Endothelial cell of umbilical vein (primary cell): ENCODE measurements at regions not wholly inside any gene's neighbourhood (a gene's known extent, or its start where the extent isn't known, plus 50 kb on each side); places are given as distances from the start of the nearest gene placed in this dataset.

Experiments used
- BruUV-seq: library from RNA; stranded (reverse); fragments of 400-500 nt; replicated peaks from 2 replicates; lab custom pipeline; 2021; lab: Mats Ljungman, UMichigan
- CTCF ChIA-PET: fragments of 300-600, 350-600 bp; sonication (Branson Sonifier 250); formaldehyde crosslinking; loops from one replicate; lab custom pipeline; 2021; ENCODE audit warnings: antibody characterized with exemption, inconsistent platforms; lab: Charles Lee
- POLR2A ChIA-PET: fragments of 300-600, 350-600 bp; sonication (Branson Sonifier 250); formaldehyde crosslinking; loops from one replicate; lab custom pipeline; 2021; ENCODE audit warnings: antibody characterized with exemption, inconsistent platforms; lab: Charles Lee
- DNase-seq: peaks from one replicate; pipeline ENCODE4 v3.0.0-alpha.2; 2011; ENCODE audit warnings: low read depth, low spot score
- FAIRE-seq: peaks from 2 replicates; lab custom pipeline; 2011; peaks lifted over from hg19 to GRCh38; lab: Jason Lieb, UNC
- H2AFZ ChIP-seq: 2 replicates; pipeline ENCODE4 v1.6.0; 2012; ENCODE audit warnings: low read depth, low read length, control low read depth, inconsistent platforms
- H3K27ac ChIP-seq: 2 replicates; pipeline ENCODE4 v1.5.1; 2011; ENCODE audit warnings: low read depth, mild to moderate bottlenecking, control low read depth, low read length, moderate library complexity; ENCODE audit not compliant: insufficient read depth
- H3K27me3 ChIP-seq, 2 experiments: 2 replicates each; pipeline versions ENCODE4 v1.6.0 to v1.6.1; 2011; ENCODE audit warnings: low read length in 2 of 2, mixed read lengths in 1 of 2; ENCODE audit not compliant: control insufficient read depth in 2 of 2, insufficient read depth in 2 of 2
- H3K36me3 ChIP-seq, 2 experiments: 2 replicates in 1 of 2; 3 replicates in 1 of 2; pipeline ENCODE4 v1.5.1; 2011; ENCODE audit warnings: low read length in 2 of 2, mild to moderate bottlenecking in 1 of 2, moderate library complexity in 1 of 2; ENCODE audit not compliant: control insufficient read depth in 2 of 2, insufficient read depth in 2 of 2; ENCODE audit errors: extremely low read depth in 1 of 2
- H3K4me1 ChIP-seq: 3 replicates; pipeline ENCODE4 v1.5.1; 2011; ENCODE audit warnings: mild to moderate bottlenecking, low read length; ENCODE audit not compliant: control insufficient read depth, insufficient read depth; ENCODE audit errors: extremely low read depth
- H3K4me2 ChIP-seq: 2 replicates; pipeline ENCODE4 v1.6.1; 2011; ENCODE audit warnings: low read length, control low read depth, mixed read lengths; ENCODE audit not compliant: insufficient read depth
- H3K4me3 ChIP-seq, 3 experiments: fragments of 200-600 bp in 1 of 3; sonication (generic), shearing (Covaris generic) in 1 of 3; replicated peaks in 1 of 3; 2 replicates each; pipeline ENCODE4 v1.5.1; 2011 to 2016; ENCODE audit warnings: control low read depth in 3 of 3, low read length in 3 of 3, mild to moderate bottlenecking in 2 of 3, inconsistent platforms in 1 of 3, low read depth in 1 of 3, moderate library complexity in 1 of 3; ENCODE audit not compliant: insufficient read depth in 1 of 3
- H3K79me2 ChIP-seq: 2 replicates; pipeline ENCODE4 v1.6.0; 2012; ENCODE audit warnings: low read length, inconsistent platforms; ENCODE audit not compliant: control insufficient read depth, insufficient read depth
- H3K9ac ChIP-seq: replicated peaks from 2 replicates; pipeline ENCODE3; 2011; ENCODE audit warnings: low read length, control low read depth; ENCODE audit not compliant: insufficient read depth; ENCODE audit errors: extremely low read depth
- H3K9me1 ChIP-seq: replicated peaks from 3 replicates; pipeline ENCODE4 v1.6.0; 2011; ENCODE audit warnings: mild to moderate bottlenecking, low read length; ENCODE audit not compliant: control insufficient read depth, insufficient read depth; ENCODE audit errors: extremely low read depth
- H3K9me3 ChIP-seq: replicated peaks from 2 replicates; pipeline ENCODE4 v1.5.1; 2012; ENCODE audit warnings: low read length, inconsistent platforms; ENCODE audit not compliant: control insufficient read depth, insufficient read depth
- H4K20me1 ChIP-seq: replicated peaks from 2 replicates; pipeline ENCODE3; 2011; ENCODE audit warnings: mild to moderate bottlenecking, low read length; ENCODE audit not compliant: control insufficient read depth, insufficient read depth; ENCODE audit errors: extremely low read depth
- EZH2 ChIP-seq: IDR thresholded peaks from 2 replicates; pipeline ENCODE4 v1.6.1; 2012; ENCODE audit warnings: borderline replicate concordance, low read depth, mild to moderate bottlenecking, moderate library complexity, low read length, inconsistent platforms; ENCODE audit not compliant: severe bottlenecking
- FOS ChIP-seq: IDR thresholded peaks from 2 replicates; pipeline ENCODE4 v1.6.1; 2011; ENCODE audit warnings: mild to moderate bottlenecking, low read length, moderate library complexity, borderline replicate concordance; ENCODE audit not compliant: insufficient read depth
- GATA2 ChIP-seq: IDR thresholded peaks from 2 replicates; pipeline ENCODE4 v1.7.0; 2011; ENCODE audit warnings: low read depth, mild to moderate bottlenecking, moderate library complexity, mixed read lengths, low read length; ENCODE audit not compliant: insufficient read length, insufficient read depth
- JUN ChIP-seq: IDR thresholded peaks from 2 replicates; pipeline ENCODE4 v1.6.1; 2011; ENCODE audit warnings: borderline replicate concordance, low read depth; ENCODE audit not compliant: insufficient read length, insufficient read depth
- MYC ChIP-seq: IDR thresholded peaks from one replicate; pipeline ENCODE4 v1.6.1; 2011; ENCODE audit warnings: mild to moderate bottlenecking, low read depth, low read length
- POLR2A ChIP-seq: IDR thresholded peaks from 2 replicates; pipeline ENCODE4 v1.6.1; 2012; ENCODE audit warnings: low read depth, mild to moderate bottlenecking, control low read depth, low read length
- POLR2AphosphoS5 ChIP-seq: IDR thresholded peaks from 2 replicates; pipeline ENCODE4 v1.6.1; 2012; ENCODE audit warnings: low read depth, mild to moderate bottlenecking, control low read depth, low read length, moderate library complexity; ENCODE audit not compliant: insufficient read depth
- dilution Hi-C: fragments of 300-500 bp; cut with MboI; formaldehyde crosslinking; loops from one replicate; pipeline ENCODE4 v1.15.0; 2019; ENCODE audit warnings: low sequenced_read_pairs; ENCODE audit not compliant: extremely low pct_ligation_motif_present
- intact Hi-C: fragments of 100-400 bp; cut with micrococcal nuclease; formaldehyde crosslinking; loops from one replicate; pipeline ENCODE4 v1.10.0; 2022
- TF ChIP-seq, protein P1 (sequence below): IDR thresholded peaks from 2 replicates; pipeline ENCODE4 v1.6.1; 2011; ENCODE audit not compliant: insufficient read depth, insufficient read length
- TF ChIP-seq, protein P2 (sequence below), 2 donors: IDR thresholded peaks; 1 replicate in 1 of 2; 2 replicates in 1 of 2; pipeline ENCODE4 v1.5.1; 2011; ENCODE audit warnings: low read length in 2 of 2, mild to moderate bottlenecking in 2 of 2, moderate library complexity in 2 of 2, control low read depth in 1 of 2, inconsistent platforms in 1 of 2, low read depth in 1 of 2; ENCODE audit not compliant: insufficient read depth in 1 of 2; ENCODE audit errors: extremely low read depth in 1 of 2

DNA sequence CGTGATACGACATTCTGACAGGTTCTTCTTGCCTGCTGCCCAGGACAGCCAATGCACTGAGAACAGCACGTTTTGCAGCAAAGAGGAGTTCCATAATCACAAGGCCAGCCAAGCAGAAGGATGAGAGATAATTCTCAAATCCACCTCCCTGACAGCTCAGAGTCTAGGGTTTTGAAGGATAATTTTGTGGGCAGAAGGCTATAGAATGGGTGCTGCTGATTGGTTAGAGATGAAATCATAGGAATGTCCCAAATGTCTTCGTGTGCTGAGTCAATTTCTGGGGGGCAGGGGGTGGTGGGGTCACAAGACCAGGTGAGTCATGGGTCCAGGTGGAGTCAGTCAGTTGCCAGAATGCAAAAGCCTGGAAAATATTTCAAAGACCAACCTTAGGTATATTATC, 175.5 kb upstream of the SLC30A5 start:
- TF ChIP-seq JUN (no peak), POLR2AphosphoS5 (no peak), MYC (no peak), FOS (no peak), GATA2 (no peak), EZH2 (no peak), POLR2A (no peak)
- TF ChIP-seq, protein P1, sequence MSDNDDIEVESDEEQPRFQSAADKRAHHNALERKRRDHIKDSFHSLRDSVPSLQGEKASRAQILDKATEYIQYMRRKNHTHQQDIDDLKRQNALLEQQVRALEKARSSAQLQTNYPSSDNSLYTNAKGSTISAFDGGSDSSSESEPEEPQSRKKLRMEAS = no peak
- TF ChIP-seq, protein P2, sequence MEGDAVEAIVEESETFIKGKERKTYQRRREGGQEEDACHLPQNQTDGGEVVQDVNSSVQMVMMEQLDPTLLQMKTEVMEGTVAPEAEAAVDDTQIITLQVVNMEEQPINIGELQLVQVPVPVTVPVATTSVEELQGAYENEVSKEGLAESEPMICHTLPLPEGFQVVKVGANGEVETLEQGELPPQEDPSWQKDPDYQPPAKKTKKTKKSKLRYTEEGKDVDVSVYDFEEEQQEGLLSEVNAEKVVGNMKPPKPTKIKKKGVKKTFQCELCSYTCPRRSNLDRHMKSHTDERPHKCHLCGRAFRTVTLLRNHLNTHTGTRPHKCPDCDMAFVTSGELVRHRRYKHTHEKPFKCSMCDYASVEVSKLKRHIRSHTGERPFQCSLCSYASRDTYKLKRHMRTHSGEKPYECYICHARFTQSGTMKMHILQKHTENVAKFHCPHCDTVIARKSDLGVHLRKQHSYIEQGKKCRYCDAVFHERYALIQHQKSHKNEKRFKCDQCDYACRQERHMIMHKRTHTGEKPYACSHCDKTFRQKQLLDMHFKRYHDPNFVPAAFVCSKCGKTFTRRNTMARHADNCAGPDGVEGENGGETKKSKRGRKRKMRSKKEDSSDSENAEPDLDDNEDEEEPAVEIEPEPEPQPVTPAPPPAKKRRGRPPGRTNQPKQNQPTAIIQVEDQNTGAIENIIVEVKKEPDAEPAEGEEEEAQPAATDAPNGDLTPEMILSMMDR (IDR thresholded peaks at IDR 0.05; ENCODE audit: extremely low read depth in 1 of 2, insufficient read depth in 1 of 2, low read depth in 1 of 2, low read length in 2 of 2) = no peak

More for the DNA sequence above, 175.5 kb upstream of the SLC30A5 start:
- Histone ChIP-seq H3K4me3 (no peak overlapping the region), H3K27me3 (no peaks in the 10 kb centered on the region), H3K79me2 (no peaks in the 10 kb centered on the region), H3K4me2 (no peak overlapping the region), H4K20me1 (no peaks in the 10 kb centered on the region), H3K27ac (no peak overlapping the region), H3K9me1 (no peaks in the 10 kb centered on the region), H3K4me1 (no peaks in the 10 kb centered on the region), H3K9ac (no peak overlapping the region), H2AFZ (no peak overlapping the region), H3K9me3 (no peaks in the 10 kb centered on the region), H3K36me3 (no peaks in the 10 kb centered on the region)
- FAIRE-seq (no peak), DNase-seq (no peak)
- dilution Hi-C loops (no loop called here), intact Hi-C loops (no loop called here)
- ChIA-PET CTCF (interaction anchor here (0.7 kb wide), 1 partner anchor 532 kb away, joined by 3 read pairs; no protein-coding TSS in a partner anchor), POLR2A (no interaction called here)
- BruUV-seq = no TSS peak
